Keratinocyte (primary cell): ENCODE measurements at regions not wholly inside any gene's neighbourhood (a gene's known extent, or its start where the extent isn't known, plus 50 kb on each side); places are given as distances from the start of the nearest gene placed in this dataset.
"Not testable (repeated sequence)": the region's sequence is repeated elsewhere in the genome, so short reads cannot be mapped to it uniquely, and the experiment has no call there.

ENCODE experiments used
- DNase-seq: peaks from one replicate; pipeline ENCODE4 v3.0.0-alpha.2; 2011; ENCODE audit warnings: low read depth, missing footprints, low spot score
- FAIRE-seq: peaks from 2 replicates; lab custom pipeline; 2011; peaks lifted over from hg19 to GRCh38; lab: Jason Lieb, UNC
- H2AFZ ChIP-seq: 2 replicates; pipeline ENCODE4 v1.6.0; 2012; ENCODE audit warnings: low read length, control low read depth, inconsistent platforms; ENCODE audit not compliant: control insufficient read depth
- H3K27ac ChIP-seq: 2 replicates; pipeline ENCODE4 v1.5.1; 2011; ENCODE audit warnings: low read length; ENCODE audit not compliant: control insufficient read depth, insufficient read depth
- H3K27me3 ChIP-seq: 3 replicates; pipeline ENCODE4 v1.6.0; 2011; ENCODE audit warnings: low read length; ENCODE audit not compliant: control insufficient read depth, insufficient read depth; ENCODE audit errors: extremely low read depth
- H3K36me3 ChIP-seq, 2 experiments: 2 replicates in 1 of 2; 3 replicates in 1 of 2; pipeline ENCODE4 v1.5.1; 2011; ENCODE audit warnings: low read length in 2 of 2, mild to moderate bottlenecking in 1 of 2; ENCODE audit not compliant: control insufficient read depth in 2 of 2, insufficient read depth in 2 of 2; ENCODE audit errors: extremely low read depth in 1 of 2
- H3K4me1 ChIP-seq: 3 replicates; pipeline ENCODE4 v1.5.1; 2011; ENCODE audit warnings: low read length; ENCODE audit not compliant: control insufficient read depth, insufficient read depth; ENCODE audit errors: extremely low read depth
- H3K4me2 ChIP-seq: 3 replicates; pipeline ENCODE4 v1.6.0; 2011; ENCODE audit warnings: low read depth, low read length; ENCODE audit not compliant: control insufficient read depth, insufficient read depth; ENCODE audit errors: extremely low read depth
- H3K4me3 ChIP-seq, 3 experiments: fragments of 200-600 bp in 1 of 3; sonication (generic) in 1 of 3; 2 replicates in 2 of 3; 3 replicates in 1 of 3; pipeline ENCODE4 v1.5.1; 2011 to 2016; ENCODE audit warnings: low read length in 3 of 3, mild to moderate bottlenecking in 3 of 3, control low read depth in 2 of 3, inconsistent platforms in 1 of 3, low read depth in 1 of 3, mixed read lengths in 1 of 3, mixed run types in 1 of 3, moderate library complexity in 1 of 3; ENCODE audit not compliant: control insufficient read depth in 2 of 3, insufficient read depth in 2 of 3; ENCODE audit errors: extremely low read depth in 1 of 3
- H3K79me2 ChIP-seq: 2 replicates; pipeline ENCODE4 v1.6.0; 2012; ENCODE audit warnings: low read length; ENCODE audit not compliant: control insufficient read depth, insufficient read depth
- H3K9ac ChIP-seq: 3 replicates; pipeline ENCODE4 v1.6.0; 2011; ENCODE audit warnings: low read length; ENCODE audit not compliant: control insufficient read depth, insufficient read depth; ENCODE audit errors: extremely low read depth
- H3K9me1 ChIP-seq: 3 replicates; pipeline ENCODE4 v1.6.0; 2011; ENCODE audit warnings: low read length; ENCODE audit not compliant: control insufficient read depth, insufficient read depth; ENCODE audit errors: extremely low read depth
- H3K9me3 ChIP-seq: 2 replicates; pipeline ENCODE4 v1.5.1; 2012; ENCODE audit warnings: low read depth, low read length; ENCODE audit not compliant: control insufficient read depth
- H4K20me1 ChIP-seq: 3 replicates; pipeline ENCODE4 v1.6.0; 2011; ENCODE audit warnings: low read length; ENCODE audit not compliant: control insufficient read depth, insufficient read depth; ENCODE audit errors: extremely low read depth
- EZH2 ChIP-seq: IDR thresholded peaks from one replicate; pipeline ENCODE4 v1.6.1; 2012; ENCODE audit warnings: inconsistent platforms, mild to moderate bottlenecking, low read length, moderate library complexity
- dilution Hi-C: fragments of 300-500 bp; cut with MboI; formaldehyde crosslinking; loops from one replicate; pipeline ENCODE4 v1.7.0; 2020; ENCODE audit warnings: low sequenced_read_pairs; ENCODE audit not compliant: extremely low pct_ligation_motif_present
- TF ChIP-seq, protein P1 (sequence below), 3 experiments: IDR thresholded peaks in 1 of 3; conservative IDR thresholded peaks in 1 of 3; optimal IDR thresholded peaks in 1 of 3; 2 replicates in 2 of 3; 3 replicates in 1 of 3; pipeline versions ENCODE3 to v1.5.1; 2011; ENCODE audit warnings: low read length in 3 of 3, mild to moderate bottlenecking in 3 of 3, moderate library complexity in 2 of 3, control low read depth in 1 of 3, inconsistent platforms in 1 of 3; ENCODE audit not compliant: insufficient read depth in 2 of 3; ENCODE audit errors: extremely low read depth in 1 of 3

DNA sequence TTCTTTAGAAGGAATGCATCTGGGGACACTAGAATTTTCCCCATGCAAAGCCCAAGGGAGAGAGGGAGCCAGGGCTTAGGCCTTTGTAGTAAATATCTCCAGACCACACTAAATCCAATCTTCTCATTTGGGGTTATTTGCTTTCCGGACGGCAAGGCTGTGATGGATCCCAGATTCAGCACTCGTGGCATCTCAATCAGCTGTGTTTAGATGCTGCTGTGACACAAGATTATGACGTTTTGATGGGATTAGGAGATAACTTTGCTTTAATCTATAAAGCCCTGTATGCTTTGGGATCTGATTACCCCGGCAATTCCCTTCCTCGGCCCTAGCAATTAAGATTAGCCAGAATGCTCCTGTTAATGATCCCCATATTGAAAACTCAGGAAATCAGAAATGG, 686.7 kb upstream of the TBX3 start:
- Histone ChIP-seq H3K79me2 (no peaks in the 10 kb centered on the region), H3K9ac (no peak overlapping the region), H2AFZ (no peak overlapping the region), H3K27ac (no peak overlapping the region), H4K20me1 (no peaks in the 10 kb centered on the region), H3K4me3 (no peak overlapping the region), H3K4me2 (no peak overlapping the region), H3K9me3 (no peaks in the 10 kb centered on the region), H3K9me1 (no peaks in the 10 kb centered on the region), H3K36me3 (no peaks in the 10 kb centered on the region), H3K27me3 (no peaks in the 10 kb centered on the region), H3K4me1 (peaks cover 13% of the 10 kb centered on the region)
- TF ChIP-seq, protein P1, sequence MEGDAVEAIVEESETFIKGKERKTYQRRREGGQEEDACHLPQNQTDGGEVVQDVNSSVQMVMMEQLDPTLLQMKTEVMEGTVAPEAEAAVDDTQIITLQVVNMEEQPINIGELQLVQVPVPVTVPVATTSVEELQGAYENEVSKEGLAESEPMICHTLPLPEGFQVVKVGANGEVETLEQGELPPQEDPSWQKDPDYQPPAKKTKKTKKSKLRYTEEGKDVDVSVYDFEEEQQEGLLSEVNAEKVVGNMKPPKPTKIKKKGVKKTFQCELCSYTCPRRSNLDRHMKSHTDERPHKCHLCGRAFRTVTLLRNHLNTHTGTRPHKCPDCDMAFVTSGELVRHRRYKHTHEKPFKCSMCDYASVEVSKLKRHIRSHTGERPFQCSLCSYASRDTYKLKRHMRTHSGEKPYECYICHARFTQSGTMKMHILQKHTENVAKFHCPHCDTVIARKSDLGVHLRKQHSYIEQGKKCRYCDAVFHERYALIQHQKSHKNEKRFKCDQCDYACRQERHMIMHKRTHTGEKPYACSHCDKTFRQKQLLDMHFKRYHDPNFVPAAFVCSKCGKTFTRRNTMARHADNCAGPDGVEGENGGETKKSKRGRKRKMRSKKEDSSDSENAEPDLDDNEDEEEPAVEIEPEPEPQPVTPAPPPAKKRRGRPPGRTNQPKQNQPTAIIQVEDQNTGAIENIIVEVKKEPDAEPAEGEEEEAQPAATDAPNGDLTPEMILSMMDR (optimal IDR thresholded peaks at IDR 0.05 in 1 of 3, IDR thresholded peaks at IDR 0.05 in 1 of 3, conservative IDR thresholded peaks at IDR 0.05 in 1 of 3; ENCODE audit: extremely low read depth in 1 of 3, insufficient read depth in 2 of 3, low read length in 3 of 3): no peak
- TF ChIP-seq EZH2: no peak
- FAIRE-seq: no peak
- no peak for DNase-seq
- dilution Hi-C loops: no loop called here

DNA sequence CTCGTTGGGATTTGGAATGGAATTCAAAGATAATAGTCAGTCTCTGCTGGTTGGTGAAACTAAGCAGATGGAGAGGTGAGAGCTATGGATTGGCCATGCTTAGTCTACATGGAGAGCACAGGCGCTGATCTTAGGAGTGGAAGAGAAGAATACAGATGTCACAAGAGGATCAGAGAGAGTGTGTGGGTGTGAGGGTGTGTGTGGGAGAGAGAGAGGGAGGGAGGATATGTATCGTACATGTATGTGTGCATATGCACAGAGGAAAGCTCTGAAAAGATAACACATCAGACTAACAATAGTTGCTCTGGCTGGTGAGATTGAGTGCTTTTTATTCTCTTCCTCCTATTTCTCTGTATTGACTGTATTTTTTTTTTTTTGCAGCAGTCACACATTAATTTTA, 686.2 kb upstream of the TBX3 start:
- Histone ChIP-seq H3K36me3 (no peaks in the 10 kb centered on the region), H3K27me3 (no peaks in the 10 kb centered on the region), H3K9me1 (no peaks in the 10 kb centered on the region), H3K79me2 (no peaks in the 10 kb centered on the region), H2AFZ (no peak overlapping the region), H3K4me2 (no peak overlapping the region), H4K20me1 (no peaks in the 10 kb centered on the region), H3K27ac (no peak overlapping the region), H3K9me3 (no peaks in the 10 kb centered on the region), H3K4me1 (peaks cover 9% of the 10 kb centered on the region), H3K4me3 (no peak overlapping the region), H3K9ac (no peak overlapping the region)
- TF ChIP-seq EZH2: no peak
- TF ChIP-seq, protein P1 (optimal IDR thresholded peaks at IDR 0.05 in 1 of 3, IDR thresholded peaks at IDR 0.05 in 1 of 3, conservative IDR thresholded peaks at IDR 0.05 in 1 of 3; ENCODE audit: extremely low read depth in 1 of 3, insufficient read depth in 2 of 3, low read length in 3 of 3): no peak
- dilution Hi-C loops: no loop called here
- FAIRE-seq: no peak
- DNase-seq: no peak

DNA sequence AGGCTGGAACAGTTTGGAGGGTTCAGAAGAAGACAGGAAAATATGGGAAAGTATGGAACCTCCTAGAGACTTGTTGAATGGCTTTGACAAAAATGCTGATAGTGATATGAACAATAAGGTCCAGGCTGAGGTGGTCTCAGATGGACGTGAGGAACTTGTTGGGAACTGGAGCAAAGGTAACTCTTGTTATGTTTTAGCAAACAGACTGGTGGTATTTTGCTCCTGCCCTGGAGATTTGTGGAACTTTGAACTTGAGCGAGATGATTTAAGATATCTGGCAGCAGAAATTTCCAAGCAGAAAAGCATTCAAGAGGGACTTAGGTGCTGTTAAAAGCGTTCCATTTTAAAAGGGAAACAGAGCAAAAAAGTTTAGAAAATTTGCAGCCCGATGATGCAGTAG, 682.3 kb upstream of the TBX3 start:
- H4K20me1 ChIP-seq, DNase-seq, H3K27ac ChIP-seq, H3K9ac ChIP-seq, H3K4me3 ChIP-seq, H3K79me2 ChIP-seq, H3K4me2 ChIP-seq, H3K9me3 ChIP-seq, H2AFZ ChIP-seq, FAIRE-seq, dilution Hi-C loops, H3K27me3 ChIP-seq, H3K36me3 ChIP-seq, H3K4me1 ChIP-seq, H3K9me1 ChIP-seq: not testable (repeated sequence)

DNA sequence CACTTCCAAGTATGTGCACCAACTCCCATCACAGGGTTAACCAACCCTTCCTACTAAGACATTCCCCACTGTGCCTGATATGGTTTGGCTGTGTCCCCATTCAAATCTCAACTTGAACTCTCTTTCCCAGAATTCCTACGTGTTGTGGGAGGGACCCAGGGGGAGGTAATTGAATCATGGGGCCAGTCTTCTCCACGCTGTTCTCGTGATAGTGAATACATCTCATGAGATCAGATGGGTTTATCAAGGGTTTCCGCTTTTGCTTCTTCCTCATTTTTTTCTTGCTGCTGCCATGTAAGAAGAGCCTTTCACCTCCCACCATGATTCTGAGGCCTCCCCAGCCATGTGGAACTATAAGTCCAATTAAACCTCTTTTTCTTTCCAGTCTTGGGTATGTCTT, 681.8 kb upstream of the TBX3 start:
- DNase-seq, H3K79me2 ChIP-seq, H3K36me3 ChIP-seq, H3K4me2 ChIP-seq, H2AFZ ChIP-seq, H3K9ac ChIP-seq, FAIRE-seq, H3K9me3 ChIP-seq, H3K27me3 ChIP-seq, H3K4me3 ChIP-seq, H3K27ac ChIP-seq, H3K4me1 ChIP-seq, H4K20me1 ChIP-seq, H3K9me1 ChIP-seq, dilution Hi-C loops: not testable (repeated sequence)
